ENCODE measurements at regions not wholly inside any gene's neighbourhood (a gene's known extent, or its start where the extent isn't known, plus 50 kb on each side); places are given as distances from the start of the nearest gene placed in this dataset.
A peak's percentile ranks its signal among the peaks of the same experiment; 100 is the strongest.

GRCh38 chr5:12315461-12315860 is 411.2 kb upstream of the CTNND2 start:
- no peak for DNase-seq

- no peak for DNase-seq
Measured at GRCh38 chr5:12313602-12314001, 409.4 kb upstream of the CTNND2 start.

GRCh38 chr5:12312343-12312742 is 408.1 kb upstream of the CTNND2 start:
- no peak for DNase-seq

- DNase-seq = no peak
Measured at GRCh38 chr5:12294151-12294550, 389.9 kb upstream of the CTNND2 start.

GRCh38 chr5:12292610-12293204 is 388.5 kb upstream of the CTNND2 start:
- peak; percentile 36 for DNase-seq

GRCh38 chr5:12284604-12285003 is 380.4 kb upstream of the CTNND2 start:
- no peak for DNase-seq

- no peak for DNase-seq
Measured at GRCh38 chr5:12277504-12278192, 373.4 kb upstream of the CTNND2 start.

GRCh38 chr5:12274236-12274635 is 370.0 kb upstream of the CTNND2 start:
- DNase-seq = no peak

- no peak for DNase-seq
Measured at GRCh38 chr5:12272389-12272788, 368.1 kb upstream of the CTNND2 start.

GRCh38 chr5:12270914-12271313 is 366.7 kb upstream of the CTNND2 start:
- no peak for DNase-seq

GRCh38 chr5:12269164-12269563 is 364.9 kb upstream of the CTNND2 start:
- DNase-seq = no peak

- DNase-seq = no peak
Measured at GRCh38 chr5:12258549-12258948, 354.3 kb upstream of the CTNND2 start.

GRCh38 chr5:12250454-12250853 is 346.2 kb upstream of the CTNND2 start:
- no peak for DNase-seq

- no peak for DNase-seq
Measured at GRCh38 chr5:12248831-12249230, 344.6 kb upstream of the CTNND2 start.

GRCh38 chr5:12246036-12246435 is 341.8 kb upstream of the CTNND2 start:
- DNase-seq = no peak

GRCh38 chr5:12245429-12245828 is 341.2 kb upstream of the CTNND2 start:
- DNase-seq = no peak

GRCh38 chr5:12242950-12243888 is 339.0 kb upstream of the CTNND2 start:
- DNase-seq = no peak

GRCh38 chr5:12237837-12238575 is 333.8 kb upstream of the CTNND2 start:
- peak; percentile 6 for DNase-seq

- DNase-seq = no peak
Measured at GRCh38 chr5:12230659-12231058, 326.4 kb upstream of the CTNND2 start.

- no peak for DNase-seq
Measured at GRCh38 chr5:12217039-12217438, 312.8 kb upstream of the CTNND2 start.

- no peak for DNase-seq
Measured at GRCh38 chr5:12214267-12215015, 310.2 kb upstream of the CTNND2 start.

- no peak for DNase-seq
Measured at GRCh38 chr5:12208366-12209100, 304.3 kb upstream of the CTNND2 start.

Data from NCI-H510A treated with DMSO at 0.1 percent for 48 hours (cell line).